HG03039 (cell line): ENCODE measurements at regions not wholly inside any gene's neighbourhood (a gene's known extent, or its start where the extent isn't known, plus 50 kb on each side); places are given as distances from the start of the nearest gene placed in this dataset.

Experiments used
- ATAC-seq: cut with Tn5 transposase; IDR thresholded peaks from one replicate; pipeline ENCODE4 v1.9.1; 2021; ENCODE audit warnings: mild to moderate bottlenecking, moderate library complexity; ENCODE audit not compliant: unreplicated experiment

- ATAC-seq = no peak
Measured at GRCh38 chr5:165201369-165201768, 1696.0 kb downstream of the MAT2B start.

- ATAC-seq = no peak
Measured at GRCh38 chr5:165201771-165202518, 1696.5 kb downstream of the MAT2B start.

- no peak for ATAC-seq
Measured at GRCh38 chr5:165202519-165202910, 1697.1 kb downstream of the MAT2B start.

GRCh38 chr5:165209101-165209727 is 1703.8 kb downstream of the MAT2B start:
- no peak for ATAC-seq

GRCh38 chr5:165224366-165225045 is 1719.1 kb downstream of the MAT2B start:
- ATAC-seq = no peak

GRCh38 chr5:165227515-165227914 is 1722.1 kb downstream of the MAT2B start:
- no peak for ATAC-seq

- no peak for ATAC-seq
Measured at GRCh38 chr5:165228184-165228583, 1722.8 kb downstream of the MAT2B start.

- ATAC-seq = no peak
Measured at GRCh38 chr5:165231821-165232508, 1726.5 kb downstream of the MAT2B start.

GRCh38 chr5:165232509-165233028 is 1727.2 kb downstream of the MAT2B start:
- no peak for ATAC-seq

- no peak for ATAC-seq
Measured at GRCh38 chr5:165241811-165242210, 1736.4 kb downstream of the MAT2B start.

- ATAC-seq = no peak
Measured at GRCh38 chr5:165242646-165243045, 1737.2 kb downstream of the MAT2B start.

GRCh38 chr5:165244407-165244806 is 1739.0 kb downstream of the MAT2B start:
- no peak for ATAC-seq

GRCh38 chr5:165258197-165258771 is 1752.9 kb downstream of the MAT2B start:
- ATAC-seq = no peak

- ATAC-seq = no peak
Measured at GRCh38 chr5:165260426-165260825, 1755.0 kb downstream of the MAT2B start.

GRCh38 chr5:165263536-165263935 is 1758.1 kb downstream of the MAT2B start:
- no peak for ATAC-seq

GRCh38 chr5:165266939-165267338 is 1761.5 kb downstream of the MAT2B start:
- ATAC-seq = no peak

- ATAC-seq = no peak
Measured at GRCh38 chr5:165272436-165272835, 1767.0 kb downstream of the MAT2B start.

- ATAC-seq = no peak
Measured at GRCh38 chr5:165277661-165278060, 1772.2 kb downstream of the MAT2B start.

GRCh38 chr5:165282491-165282890 is 1777.1 kb downstream of the MAT2B start:
- ATAC-seq = no peak

GRCh38 chr5:165286692-165287091 is 1781.3 kb downstream of the MAT2B start:
- no peak for ATAC-seq

- ATAC-seq = no peak
Measured at GRCh38 chr5:165290535-165290934, 1785.1 kb downstream of the MAT2B start.
